Endothelial cell of hepatic sinusoid (primary cell): ENCODE measurements at regions not wholly inside any gene's neighbourhood (a gene's known extent, or its start where the extent isn't known, plus 50 kb on each side); places are given as distances from the start of the nearest gene placed in this dataset.
"Not testable (repeated sequence)": the region's sequence is repeated elsewhere in the genome, so short reads cannot be mapped to it uniquely, and the experiment has no call there.

Experiments
- in situ Hi-C: cut with HindIII; loops from 2 replicates; pipeline ENCODE4 v1.10.0; 2017; ENCODE audit warnings: low sequenced_read_pairs

DNA sequence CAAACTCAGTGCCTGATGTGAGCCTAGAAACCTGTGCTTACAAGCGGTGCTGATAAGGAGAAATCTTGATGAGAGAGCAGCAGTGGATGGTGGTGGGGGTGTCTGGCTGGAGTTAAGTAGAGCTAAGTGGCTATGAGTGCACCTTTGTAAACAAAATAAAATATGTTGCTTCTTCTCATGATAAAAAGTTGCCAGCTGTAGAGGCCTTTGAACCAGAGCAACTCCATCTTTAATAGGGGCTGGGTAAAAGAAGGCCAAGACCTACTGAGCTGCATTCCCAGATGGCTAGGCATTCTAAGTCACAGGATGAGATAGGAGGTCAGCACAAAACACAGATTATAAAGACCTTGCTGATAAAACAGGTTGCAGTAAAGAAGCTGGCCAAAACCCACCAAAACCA is 107.6 kb upstream of the FAM3C start:
- in situ Hi-C loops: no loop called here

DNA sequence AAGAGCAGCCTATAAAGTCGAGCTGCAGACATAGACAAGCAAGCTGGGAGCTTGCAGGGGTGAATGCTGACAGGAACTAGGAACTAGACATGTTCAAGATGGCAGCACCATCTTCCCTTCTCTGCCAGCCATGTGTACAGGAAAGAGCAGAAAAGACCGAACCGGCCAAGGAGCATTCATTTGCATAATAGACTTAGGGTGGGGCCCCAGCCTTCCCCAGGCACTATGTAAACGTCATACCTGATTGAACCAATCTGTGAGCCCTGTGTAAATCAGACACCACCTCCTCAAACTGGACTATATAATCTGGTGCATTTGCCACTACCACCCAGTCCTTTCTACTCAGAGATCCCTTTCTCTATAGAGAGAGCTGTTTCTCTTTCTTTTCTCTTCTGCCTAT is 106.9 kb upstream of the FAM3C start:
- in situ Hi-C loops: no loop called here

DNA sequence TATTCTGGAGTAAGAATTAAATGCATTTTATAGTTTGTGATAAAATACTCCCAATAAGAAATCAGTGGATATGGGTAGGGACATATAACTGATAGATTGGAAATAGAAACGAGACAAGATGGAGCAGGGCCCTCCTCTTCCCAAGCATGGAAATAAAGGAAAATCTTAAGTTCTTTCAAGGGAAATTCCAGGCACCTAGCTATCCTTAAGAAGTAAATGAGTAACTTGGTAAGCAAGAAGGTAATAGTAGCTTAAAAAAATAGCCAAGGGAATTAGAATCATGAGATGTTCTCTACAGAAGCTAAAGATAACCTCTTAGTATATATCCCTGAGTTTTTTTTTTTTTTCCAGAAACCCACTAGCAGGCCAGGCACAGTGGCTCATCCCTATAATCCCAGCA is 105.5 kb upstream of the FAM3C start:
- in situ Hi-C loops: no loop called here

DNA sequence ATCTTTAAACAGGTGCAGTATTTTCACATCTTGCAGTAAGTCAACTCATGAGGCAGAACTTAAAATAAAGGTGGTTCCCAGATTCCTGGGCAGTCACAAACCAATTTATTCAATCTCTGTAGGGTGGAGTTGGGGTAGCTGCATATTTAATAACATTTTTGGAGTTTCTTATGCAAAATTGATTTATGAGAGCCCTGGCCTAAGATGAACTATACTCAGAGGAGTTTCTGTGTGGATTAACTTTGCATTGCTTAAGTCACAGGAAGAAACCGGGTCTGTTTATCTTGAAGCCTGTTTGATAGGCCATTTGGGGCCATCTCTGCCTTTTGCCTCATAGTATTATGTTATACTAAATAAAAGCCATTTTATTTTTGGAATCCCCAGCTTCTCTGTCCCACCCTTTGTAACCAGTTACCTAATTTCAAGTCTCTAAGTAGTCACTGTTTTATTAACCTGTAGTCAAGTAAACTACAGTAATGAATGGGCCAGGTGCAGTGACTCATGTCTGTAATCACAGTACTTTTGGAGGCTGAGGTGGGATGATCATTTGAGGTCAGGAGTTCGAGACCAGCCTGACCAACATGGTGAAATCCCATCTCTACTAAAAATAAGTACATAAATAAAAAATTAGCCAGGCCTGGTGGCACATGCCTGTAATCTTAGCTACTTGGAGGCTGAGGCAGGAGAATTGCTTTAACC is 104.4 kb upstream of the FAM3C start:
- in situ Hi-C loops: no loop called here

DNA sequence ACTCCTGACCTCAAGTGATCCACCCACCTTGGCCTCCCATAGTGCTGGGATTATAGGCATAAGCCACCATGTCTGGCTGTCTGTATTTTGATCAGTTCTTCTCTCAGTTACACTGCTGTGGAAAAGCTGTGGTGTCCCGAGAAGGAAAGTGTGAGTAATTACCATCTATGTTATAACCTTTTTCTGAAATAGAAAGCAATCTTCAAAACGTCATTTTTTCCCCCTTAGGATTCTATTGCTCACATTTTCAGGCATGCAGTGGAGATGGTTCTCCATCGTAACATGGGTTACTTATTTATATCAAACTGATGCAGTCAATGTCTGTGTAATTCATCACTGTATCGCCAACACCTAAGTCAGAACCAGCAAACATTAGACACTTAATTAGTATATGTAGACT is 103.5 kb upstream of the FAM3C start:
- in situ Hi-C loops: no loop called here

DNA sequence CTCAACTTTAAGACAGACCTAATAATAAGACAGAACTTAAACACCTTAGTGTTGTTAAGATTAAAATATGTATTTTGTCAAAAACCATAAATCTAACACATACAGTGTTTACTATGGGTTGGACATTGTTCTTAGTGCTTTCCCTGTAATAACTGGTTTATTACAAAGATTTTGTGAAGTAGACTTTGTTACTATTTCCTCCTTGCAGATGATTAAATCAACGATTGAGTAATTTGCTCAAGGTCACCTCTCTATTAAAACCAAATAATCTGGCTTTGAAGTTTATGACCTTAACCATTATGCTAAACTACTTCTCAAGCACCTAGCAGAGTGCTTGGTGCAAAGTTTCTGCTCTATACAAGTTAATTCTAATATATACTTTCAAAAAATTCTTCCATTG is 102.7 kb upstream of the FAM3C start:
- in situ Hi-C loops: no loop called here

DNA sequence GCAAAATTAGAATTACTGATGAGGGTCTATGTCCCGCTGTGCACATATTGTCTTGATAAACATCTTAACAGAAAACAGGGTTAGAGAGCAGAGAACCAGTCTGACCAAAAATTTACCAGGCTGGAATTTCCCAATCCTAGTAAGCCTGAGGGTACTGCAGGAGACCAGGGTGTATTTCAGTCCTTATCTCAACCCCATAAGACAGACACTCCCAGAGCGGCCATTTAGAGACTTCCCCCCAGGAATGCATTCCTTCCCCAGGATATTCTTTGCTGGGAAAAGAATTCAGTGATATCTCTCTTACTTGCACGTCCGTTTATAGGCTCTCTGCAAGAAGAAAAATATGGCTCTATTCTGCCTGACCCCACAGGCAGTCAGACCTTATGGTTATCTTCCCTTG is 101.4 kb upstream of the FAM3C start:
- in situ Hi-C loops: not testable (repeated sequence)

DNA sequence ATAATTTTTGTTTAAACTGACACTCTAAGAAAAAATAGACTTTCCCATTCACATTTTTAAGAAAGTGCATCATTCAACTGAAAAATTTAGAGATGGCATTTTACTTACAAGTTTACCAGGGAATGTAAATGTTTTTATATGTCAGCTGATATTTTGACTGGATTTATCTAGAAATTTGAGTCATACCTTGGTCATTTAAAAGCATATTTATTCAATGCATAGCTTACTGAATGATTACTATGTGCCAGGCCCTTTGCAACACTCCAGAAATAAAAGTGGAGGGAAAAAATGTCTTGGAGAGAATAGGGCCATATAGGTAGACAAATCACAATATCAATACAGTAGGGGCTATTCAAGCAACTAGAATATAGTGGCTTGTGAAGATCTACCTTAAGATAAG is 98.4 kb upstream of the FAM3C start:
- in situ Hi-C loops: no loop called here

DNA sequence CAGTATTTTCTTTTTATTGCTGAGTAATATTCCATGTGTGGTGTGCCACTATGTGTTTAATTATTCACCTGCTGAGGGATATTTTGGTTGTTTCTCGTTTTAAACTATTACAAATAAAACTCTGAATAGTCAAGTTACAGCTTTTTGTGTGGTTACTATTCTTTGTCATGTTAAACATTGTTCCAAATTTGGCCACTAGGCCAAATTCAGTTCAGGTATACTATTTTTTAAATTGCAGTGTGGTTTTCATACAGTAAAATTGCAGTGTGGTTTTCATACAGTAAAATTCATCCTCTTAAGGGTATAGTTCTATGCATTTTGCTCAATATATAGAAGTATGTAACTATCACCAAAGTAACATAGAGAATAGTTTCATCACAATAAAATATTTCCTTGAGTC is 97.4 kb upstream of the FAM3C start:
- in situ Hi-C loops: no loop called here

DNA sequence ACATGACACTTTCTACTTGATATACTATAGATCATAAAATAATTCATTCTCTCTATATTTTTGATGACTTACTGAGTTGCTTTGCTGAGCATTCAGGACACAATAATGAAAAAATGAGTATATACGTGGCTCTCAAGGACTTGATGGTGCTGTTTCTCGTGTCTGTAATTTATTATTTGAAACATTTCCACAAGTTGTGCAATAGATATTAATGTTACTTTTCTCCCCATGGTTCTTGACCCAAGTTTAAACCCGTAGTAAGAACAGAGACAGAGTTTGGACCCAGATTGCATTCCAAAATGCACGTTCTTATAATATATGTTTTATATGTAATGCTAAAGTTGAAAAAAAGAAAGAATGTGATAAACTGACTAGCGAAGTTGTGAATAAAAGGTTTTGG is 94.2 kb upstream of the FAM3C start:
- in situ Hi-C loops: no loop called here

DNA sequence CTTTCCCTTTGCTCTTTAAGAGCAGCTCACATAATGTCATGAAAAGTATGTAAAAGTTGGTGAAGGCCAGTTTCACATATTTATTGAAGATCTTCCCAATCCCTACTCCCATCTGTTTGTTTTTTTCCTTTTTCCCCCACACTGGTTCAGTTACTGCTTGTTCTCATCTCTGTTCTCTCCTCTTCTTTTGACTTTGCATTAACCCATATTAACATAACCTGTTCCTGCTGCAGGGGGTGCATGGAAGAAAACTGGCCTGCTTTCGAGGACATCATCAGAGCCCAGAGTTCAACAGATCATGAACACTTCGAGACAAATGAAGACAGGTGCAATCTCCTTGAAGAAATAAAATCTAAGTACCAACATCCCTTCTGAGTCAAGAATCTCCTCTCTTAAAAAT is 93.3 kb upstream of the FAM3C start:
- in situ Hi-C loops: no loop called here

DNA sequence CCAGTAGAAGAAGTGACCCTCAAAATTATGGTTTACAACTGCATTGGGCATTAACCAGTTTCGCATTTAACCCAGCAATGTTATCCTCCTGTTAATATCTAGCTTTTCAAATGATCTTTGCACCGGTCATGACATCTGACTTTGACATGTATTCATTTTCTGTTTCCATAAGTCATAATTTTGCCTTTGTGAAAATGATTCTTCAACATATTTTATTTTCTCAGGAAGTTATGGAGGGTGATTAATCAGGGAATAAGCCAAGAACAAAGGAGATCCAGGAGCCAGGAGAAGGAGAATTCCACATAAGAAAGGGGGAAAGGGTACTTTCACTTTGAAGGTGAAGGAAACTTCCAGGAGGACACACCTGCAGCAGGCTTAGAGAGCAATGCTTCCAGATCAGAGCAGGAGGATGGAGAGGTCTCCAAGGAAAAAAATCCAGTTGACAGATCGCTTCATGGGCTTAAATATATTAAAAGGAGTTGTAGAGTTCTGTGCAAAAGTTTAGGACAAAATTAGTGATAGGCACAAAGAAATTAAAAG is 92.1 kb upstream of the FAM3C start:
- in situ Hi-C loops: no loop called here

DNA sequence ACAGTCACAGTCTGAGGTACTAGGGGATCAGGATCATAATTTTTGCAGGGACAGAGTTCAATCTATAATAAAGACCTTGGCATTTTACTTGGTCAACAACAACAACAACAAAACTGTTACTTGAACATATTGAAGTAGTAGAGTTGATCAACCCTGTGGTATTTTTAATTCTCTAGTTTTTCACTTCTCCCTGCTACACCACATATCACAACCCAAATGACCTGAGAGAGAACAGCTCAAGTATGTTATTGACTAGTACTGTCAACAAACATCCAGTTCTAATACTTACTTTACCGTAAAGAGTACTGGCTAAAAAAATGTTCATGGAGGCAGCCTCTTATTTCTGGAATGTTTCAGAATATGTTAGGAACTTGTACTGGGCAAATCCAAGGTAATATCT is 90.5 kb upstream of the FAM3C start:
- in situ Hi-C loops: no loop called here

DNA sequence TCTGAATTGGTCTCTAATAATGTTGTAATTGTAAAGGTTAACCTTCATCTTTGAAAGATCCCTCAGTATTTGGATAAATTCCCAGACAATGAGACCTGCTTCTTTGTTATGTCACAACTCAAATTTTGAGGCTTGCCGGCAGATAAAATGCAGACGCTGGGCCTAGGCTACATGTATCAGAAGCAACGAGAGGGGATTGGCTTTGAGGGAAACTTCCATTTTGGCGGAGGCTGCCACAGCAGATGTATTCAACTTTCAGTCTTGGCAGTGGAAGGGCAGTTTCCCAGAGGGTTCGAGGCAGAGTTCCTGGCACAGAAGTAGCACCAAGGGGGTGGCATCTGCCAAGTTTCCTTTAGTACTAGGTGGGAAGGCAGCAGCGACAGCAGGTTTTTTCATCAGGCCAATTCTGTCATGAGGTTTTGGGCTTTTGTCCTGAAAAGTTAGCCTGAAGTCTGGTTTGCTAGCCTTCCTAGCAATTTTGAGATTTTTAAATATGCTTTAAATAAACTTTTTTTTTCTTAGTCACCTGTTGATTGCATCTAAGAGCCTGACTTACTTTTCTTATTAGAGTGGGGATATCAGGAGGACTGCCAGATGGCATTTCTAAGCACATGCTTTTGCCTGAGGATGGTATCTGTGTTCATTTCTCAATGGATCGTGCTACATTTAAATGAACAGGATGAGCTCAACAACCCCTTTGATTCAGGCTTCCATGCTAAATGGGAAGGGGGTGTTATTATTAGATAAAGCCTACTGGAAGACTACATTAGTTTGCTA is 89.5 kb upstream of the FAM3C start:
- in situ Hi-C loops: no loop called here

DNA sequence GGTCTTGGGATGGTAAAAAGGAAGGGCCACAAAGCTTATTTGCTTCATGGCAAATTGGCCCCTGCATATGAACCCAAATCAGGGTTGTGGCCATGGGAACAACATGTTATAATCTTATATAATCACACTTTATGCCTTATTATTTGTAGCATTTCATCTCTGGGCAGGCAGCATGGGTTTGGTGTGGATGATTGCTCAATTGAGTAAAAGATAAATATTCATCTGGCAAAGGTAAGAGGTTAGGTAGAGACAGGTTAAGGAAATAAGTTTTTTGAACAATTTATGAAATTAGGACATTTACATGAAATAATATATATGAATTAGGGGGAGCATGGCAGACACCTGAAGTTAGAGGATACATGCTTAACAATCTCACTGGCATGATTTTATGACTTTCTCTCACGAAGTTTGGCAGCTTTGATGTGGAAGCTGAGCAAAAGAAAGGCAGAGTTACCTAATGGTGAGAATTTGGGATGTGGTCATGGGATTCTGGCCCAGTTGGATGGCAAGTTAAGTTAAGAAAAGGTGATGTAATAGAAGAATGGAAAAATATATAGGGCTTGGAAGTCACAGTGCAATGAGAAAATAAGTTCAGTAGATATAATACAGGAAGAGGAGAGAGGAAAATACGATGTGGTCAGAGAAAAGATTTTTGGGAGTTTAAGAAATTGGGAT is 88.1 kb upstream of the FAM3C start:
- in situ Hi-C loops: no loop called here

DNA sequence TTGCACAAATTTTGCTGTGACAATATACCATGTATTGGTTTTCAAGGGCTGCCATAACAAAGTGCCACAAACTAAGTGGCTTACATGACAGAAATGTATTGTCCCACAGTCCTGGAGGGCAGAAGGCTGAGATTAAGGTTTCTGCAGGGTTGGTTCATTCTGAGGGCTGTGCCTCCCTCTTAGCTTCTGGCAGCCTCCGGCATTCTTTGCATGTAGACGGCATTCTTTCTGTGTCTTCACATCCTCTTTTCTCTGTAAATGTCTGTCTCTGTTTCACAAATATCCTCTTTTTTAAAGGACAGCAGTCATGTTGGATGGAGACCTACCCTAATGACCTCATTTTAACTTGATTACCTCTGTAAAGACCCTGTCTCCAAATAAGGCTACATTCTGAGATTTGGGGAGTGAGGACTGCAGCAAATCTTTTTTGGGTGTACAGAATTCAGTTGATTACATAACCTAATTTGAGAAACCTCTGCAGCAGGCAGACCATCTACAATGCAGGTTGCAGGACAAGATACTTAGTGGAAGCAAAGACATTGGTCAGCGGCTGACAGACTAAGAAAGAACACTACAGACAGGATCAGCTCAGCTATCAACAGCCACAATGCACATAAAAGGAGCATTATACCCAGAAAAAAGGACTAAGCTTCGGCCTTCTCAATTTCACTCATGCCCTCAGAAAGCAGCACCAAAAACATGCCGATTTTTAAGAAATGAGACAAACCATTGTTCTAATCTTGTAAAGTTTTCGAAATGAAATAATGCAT is 84.6 kb upstream of the FAM3C start:
- in situ Hi-C loops: no loop called here

DNA sequence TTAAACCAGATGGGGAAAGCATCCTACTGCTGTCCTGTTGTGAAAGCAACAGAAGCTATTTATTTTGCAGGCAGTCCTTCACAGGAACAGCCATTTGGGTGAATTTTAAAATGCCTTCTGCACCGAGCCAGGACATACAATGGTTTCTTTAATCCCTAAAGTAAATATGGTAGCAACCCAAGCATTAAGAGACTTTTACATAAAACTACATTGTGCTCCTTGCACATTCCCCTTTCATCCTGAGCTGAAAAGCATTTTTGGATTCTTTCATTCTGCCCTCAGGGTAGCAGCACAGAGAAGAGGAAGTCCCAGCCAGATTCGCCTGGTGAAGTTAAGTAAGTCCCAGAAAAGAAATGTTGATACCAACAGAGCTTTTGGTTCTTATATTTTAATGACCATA is 84.0 kb upstream of the FAM3C start:
- in situ Hi-C loops: no loop called here

DNA sequence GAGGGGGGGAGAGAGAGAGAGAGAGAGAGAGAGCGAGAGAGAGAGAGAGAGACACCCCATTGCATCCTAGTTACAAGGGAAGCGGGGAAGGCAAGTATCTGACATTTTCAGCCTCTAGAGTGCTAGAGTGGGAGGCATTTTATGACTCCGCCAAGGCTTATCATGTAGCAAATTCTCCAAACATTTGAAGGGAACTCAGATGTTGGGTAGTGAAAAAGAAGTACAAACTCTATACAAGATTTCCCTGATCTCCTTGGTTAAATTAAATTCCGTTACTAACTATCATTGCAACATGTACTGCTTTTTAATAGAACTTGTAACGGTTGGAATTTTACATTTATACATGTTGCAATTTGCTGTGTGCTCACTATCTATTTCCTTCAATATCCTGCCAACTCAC is 83.4 kb upstream of the FAM3C start:
- in situ Hi-C loops: loop anchor here (10.0 kb wide), 1 partner anchor 65 kb away; no protein-coding TSS in a partner anchor

DNA sequence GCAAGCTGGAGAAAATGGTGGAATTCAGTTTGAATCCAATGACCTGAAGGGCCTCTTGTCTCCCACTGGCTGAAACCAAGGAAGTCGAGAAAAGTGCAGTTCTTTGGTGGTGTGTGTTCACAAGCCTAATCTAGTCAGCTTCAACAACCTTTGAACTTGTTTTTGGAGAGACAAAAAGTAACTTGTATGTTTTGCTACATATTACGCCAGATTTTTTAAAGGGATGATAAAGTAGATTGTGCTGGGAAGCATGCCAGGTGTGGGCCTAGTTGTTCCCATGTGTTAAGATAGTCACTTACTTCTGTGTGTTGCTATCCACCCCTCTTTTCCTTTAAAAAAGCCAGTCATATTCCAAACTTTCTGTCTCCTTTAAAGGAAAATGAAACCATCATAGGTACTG is 79.7 kb upstream of the FAM3C start:
- in situ Hi-C loops: loop anchor here (10.0 kb wide), 1 partner anchor 61 kb away; no protein-coding TSS in a partner anchor

DNA sequence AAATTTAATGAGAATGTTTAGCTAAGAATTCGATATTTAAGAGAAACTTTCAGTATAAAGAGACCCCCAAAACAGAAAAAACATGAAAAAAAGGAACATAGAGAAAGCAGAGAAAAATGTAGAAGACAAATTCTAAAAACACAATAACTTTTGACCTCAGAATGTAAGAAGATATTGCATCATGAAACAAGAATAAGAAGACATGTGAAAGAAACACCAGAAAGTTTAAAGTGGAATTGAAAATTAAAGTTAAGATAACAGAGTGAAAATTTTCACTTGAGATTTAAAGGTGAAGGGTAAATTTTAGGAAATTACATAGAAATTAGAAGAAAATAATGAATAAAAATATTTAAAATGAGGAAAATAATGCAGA is 78.2 kb upstream of the FAM3C start:
- in situ Hi-C loops: loop anchor here (10.0 kb wide), 1 partner anchor 59 kb away; no protein-coding TSS in a partner anchor
